K562 (cell line): ENCODE measurements at regions not wholly inside any gene's neighbourhood (a gene's known extent, or its start where the extent isn't known, plus 50 kb on each side); places are given as distances from the start of the nearest gene placed in this dataset.

Experiments used
- ATAC-seq: fragments of 200-7000 bp; cut with Tn5 transposase; 3 replicates; pipeline ENCODE4 v1.9.1; 2020; ENCODE audit warnings: moderate library complexity
- BruUV-seq: library from RNA; stranded (reverse); fragments of 400-500 nt; replicated peaks from 2 replicates; lab custom pipeline; 2021; lab: Mats Ljungman, UMichigan
- CTCF ChIA-PET: fragments of 300-600 bp; formaldehyde crosslinking; extraction: SDS; loops from one replicate; lab custom pipeline; 2021; ENCODE audit warnings: low intra/inter-chr PET ratio; lab: Yijun Ruan, JAX
- POLR2A ChIA-PET: fragments of 300-600, 350-650 bp; sonication (Branson Sonifier 250); formaldehyde crosslinking; extraction: SDS; loops from one replicate; lab custom pipeline; 2021; ENCODE audit warnings: antibody characterized with exemption, inconsistent platforms; lab: Yijun Ruan, JAX
- DNase-seq, 4 experiments: peaks; one replicate each; pipeline versions ENCODE4 v3.0.0 to v3.0.0-alpha.2; 2011 to 2018; ENCODE audit warnings: low spot score in 3 of 4, mixed read lengths in 3 of 4; ENCODE audit errors: extremely low read depth in 1 of 4
- FAIRE-seq: peaks from 2 replicates; lab custom pipeline; 2011; peaks lifted over from hg19 to GRCh38; lab: Jason Lieb, UNC
- H2AFZ ChIP-seq: 2 replicates; pipeline ENCODE4 v1.6.0; 2011; ENCODE audit warnings: low read depth, low read length, control low read depth, inconsistent platforms
- H3K27ac ChIP-seq: fragments of 200-600 bp; 3 replicates; pipeline ENCODE4 v1.8.0; 2011; ENCODE audit warnings: low read depth, mild to moderate bottlenecking, control low read depth, inconsistent platforms, low read length, moderate library complexity, mixed read lengths; ENCODE audit errors: extremely low read depth
- H3K27me3 ChIP-seq, 2 experiments: fragments of 300-600 bp in 1 of 2; 2 replicates in 1 of 2; 3 replicates in 1 of 2; pipeline versions ENCODE4 v1.6.0 to v1.8.0; 2011; ENCODE audit warnings: inconsistent platforms in 2 of 2, low read length in 2 of 2, mild to moderate bottlenecking in 1 of 2, mixed read lengths in 1 of 2, moderate library complexity in 1 of 2; ENCODE audit not compliant: control insufficient read depth in 2 of 2, insufficient read depth in 2 of 2
- H3K36me3 ChIP-seq: fragments of 300-600 bp; 3 replicates; pipeline ENCODE4 v1.8.0; 2011; ENCODE audit warnings: mild to moderate bottlenecking, low read length, inconsistent platforms; ENCODE audit not compliant: control insufficient read depth, insufficient read depth
- H3K4me1 ChIP-seq, 2 experiments: fragments of 200-600 bp in 1 of 2; replicated peaks in 1 of 2; 2 replicates in 1 of 2; 3 replicates in 1 of 2; pipeline versions ENCODE4 v1.5.1 to v1.8.0; 2011; ENCODE audit warnings: inconsistent platforms in 2 of 2, low read length in 2 of 2, mild to moderate bottlenecking in 1 of 2, mixed read lengths in 1 of 2, moderate library complexity in 1 of 2; ENCODE audit not compliant: control insufficient read depth in 2 of 2, insufficient read depth in 2 of 2
- H3K4me2 ChIP-seq: 2 replicates; pipeline ENCODE4 v1.6.1; 2011; ENCODE audit warnings: low read length, control low read depth, inconsistent platforms, mixed read lengths; ENCODE audit not compliant: insufficient read depth
- H3K4me3 ChIP-seq: fragments of 200-600 bp; sonication (generic), shearing (Covaris generic); 2 replicates; pipeline ENCODE4 v1.5.1; 2016; ENCODE audit warnings: control low read depth, inconsistent platforms
- H3K79me2 ChIP-seq: fragments of 200-600 bp; 3 replicates; pipeline ENCODE4 v1.8.0; 2011; ENCODE audit warnings: low read length, inconsistent platforms; ENCODE audit not compliant: control insufficient read depth, insufficient read depth
- H3K9ac ChIP-seq, 2 experiments: 2 replicates each; pipeline versions ENCODE4 v1.6.0 to v1.6.1; 2011; ENCODE audit warnings: low read depth in 2 of 2, low read length in 2 of 2, control low read depth in 1 of 2, inconsistent platforms in 1 of 2, mild to moderate bottlenecking in 1 of 2, mixed read lengths in 1 of 2; ENCODE audit not compliant: insufficient read depth in 1 of 2
- H3K9me1 ChIP-seq: one replicate; pipeline ENCODE4 v1.6.0; 2011; ENCODE audit warnings: inconsistent platforms, mild to moderate bottlenecking, low read length, moderate library complexity; ENCODE audit not compliant: control insufficient read depth, insufficient read depth
- H3K9me3 ChIP-seq: replicated peaks from 2 replicates; pipeline ENCODE4 v1.5.1; 2011; ENCODE audit warnings: low read depth, low read length, inconsistent platforms; ENCODE audit not compliant: control insufficient read depth, insufficient read depth
- H4K20me1 ChIP-seq: replicated peaks from 2 replicates; pipeline ENCODE4 v1.6.1; 2011; ENCODE audit warnings: low read length, inconsistent platforms, mixed read lengths; ENCODE audit not compliant: control insufficient read depth, insufficient read depth
- BACH1 ChIP-seq: fragments of 200-800 bp; sonication (Bioruptor generic); IDR thresholded peaks from 2 replicates; pipeline ENCODE4 v1.6.1; 2016; ENCODE audit warnings: missing genetic modification characterization, missing compliant biosample characterization
- CBX2 ChIP-seq: fragments of 200-600 bp; sonication (generic); IDR thresholded peaks from one replicate; pipeline ENCODE4 v1.6.1; 2012; ENCODE audit warnings: mild to moderate bottlenecking, low read length, inconsistent platforms; ENCODE audit not compliant: insufficient read depth, poor library complexity, severe bottlenecking
- CHD4 ChIP-seq: fragments of 200-600 bp; sonication (generic); IDR thresholded peaks from 3 replicates; pipeline ENCODE4 v1.6.1; 2012; ENCODE audit warnings: low read depth, mild to moderate bottlenecking, mixed read lengths, low read length, inconsistent platforms; ENCODE audit not compliant: insufficient read depth, insufficient replicate concordance, poor library complexity, severe bottlenecking
- CREBBP ChIP-seq: IDR thresholded peaks from one replicate; pipeline ENCODE4 v1.6.1; 2012; ENCODE audit warnings: low read depth, mild to moderate bottlenecking, control low read depth, inconsistent platforms, low read length
- ESRRA ChIP-seq: fragments of 450-650 bp; IDR thresholded peaks from 2 replicates; pipeline ENCODE4 v1.6.1; 2014; ENCODE audit warnings: low read depth, mild to moderate bottlenecking, moderate library complexity, borderline replicate concordance
- ETV1 ChIP-seq: fragments of 450-650 bp; conservative IDR thresholded peaks from 2 replicates; pipeline ENCODE4 v1.6.1; 2016; ENCODE audit warnings: missing genetic modification characterization, control low read depth, low read depth, missing compliant biosample characterization
- LARP7 ChIP-seq: fragments of 450-650 bp; IDR thresholded peaks from 2 replicates; pipeline ENCODE4 v1.6.1; 2016
- MEF2D ChIP-seq: conservative IDR thresholded peaks from 2 replicates; pipeline ENCODE4 v1.6.1; 2016; ENCODE audit warnings: low read depth, missing genetic modification characterization, missing compliant biosample characterization
- POLR2AphosphoS2 ChIP-seq: IDR thresholded peaks from 2 replicates; pipeline ENCODE4 v1.6.1; 2012; ENCODE audit warnings: low read length, improper control_type of control experiment
- RBM17 ChIP-seq: fragments of 200-400 bp; formaldehyde crosslinking; IDR thresholded peaks from 2 replicates; pipeline ENCODE4 v1.6.1; 2017; ENCODE audit warnings: low read depth, mild to moderate bottlenecking, low read length, borderline replicate concordance
- SMARCE1 ChIP-seq: fragments of 450-650 bp; IDR thresholded peaks from 2 replicates; pipeline ENCODE4 v1.7.1; 2016; ENCODE audit warnings: mild to moderate bottlenecking
- TFAM ChIP-seq: fragments of 250-450 bp; sonication (Bioruptor Pico); conservative IDR thresholded peaks from 2 replicates; pipeline ENCODE4 v1.5.0; 2021; ENCODE audit warnings: mild to moderate bottlenecking, moderate library complexity
- ZBTB7A ChIP-seq: IDR thresholded peaks from 2 replicates; pipeline ENCODE4 v1.6.1; 2011; ENCODE audit warnings: low read depth, mild to moderate bottlenecking, low read length, moderate library complexity, borderline replicate concordance; ENCODE audit not compliant: control insufficient read depth
- ZNF232 ChIP-seq: sonication (generic); formaldehyde crosslinking; IDR thresholded peaks from 2 replicates; pipeline ENCODE4 v1.8.0; 2022; ENCODE audit warnings: mild to moderate bottlenecking, missing genetic modification reagents
- WGBS: fragments of 100-300 bp; shearing (Covaris generic); methylation state at CpG from one replicate; pipeline ENCODE4 v1.1.6; 2016; ENCODE audit warnings: low coverage, mixed read lengths; ENCODE audit not compliant: insufficient coverage; ENCODE audit errors: missing lambda C conversion rate; 5-methylcytosine and 5-hydroxymethylcytosine counted together
- in situ Hi-C: fragments of 300-500 bp; cut with MboI; formaldehyde crosslinking; loops from 4 replicates; pipeline ENCODE4 v1.15.0; 2018; ENCODE audit warnings: inconsistent platforms, mixed read lengths
- intact Hi-C: fragments of 100-400 bp; cut with micrococcal nuclease; formaldehyde crosslinking; loops from 2 replicates; pipeline ENCODE4 v1.14.2; 2022
- TF ChIP-seq, protein P1 (sequence below), 2 experiments: fragments of 450-650 bp; formaldehyde crosslinking in 1 of 2; IDR thresholded peaks; 2 replicates each; pipeline versions ENCODE4 v1.4.0 to v1.6.1; 2014 to 2020; ENCODE audit warnings: mild to moderate bottlenecking in 2 of 2, borderline replicate concordance in 1 of 2, low read depth in 1 of 2
- TF ChIP-seq, protein P2 (sequence below): fragments of 250-450 bp; sonication (Bioruptor Pico); IDR thresholded peaks from 2 replicates; pipeline ENCODE4 v1.9.0; 2021; ENCODE audit warnings: mild to moderate bottlenecking

DNA sequence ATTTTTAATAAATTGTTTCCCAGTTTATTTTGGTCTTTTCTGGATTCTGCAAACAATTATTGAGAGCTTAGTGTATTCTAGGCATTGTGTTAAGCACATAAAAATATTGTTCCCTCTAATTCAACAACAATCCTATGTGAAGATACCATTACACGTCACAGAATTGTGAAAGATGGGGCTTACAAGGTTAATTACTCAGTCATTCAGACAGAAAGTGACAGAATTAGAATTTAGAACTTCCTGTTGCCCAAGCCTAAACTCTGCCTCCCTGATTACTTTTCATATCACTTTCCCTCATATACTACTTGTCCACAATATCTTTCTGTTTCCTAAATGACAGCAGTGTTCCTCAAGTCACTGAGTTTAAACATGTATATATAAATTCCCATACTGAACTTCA is 186.7 kb upstream of the VEGFC start:
- WGBS = 6% methylated on average over 1 of the region's 1 CpG
- H3K9me1 ChIP-seq = no peaks in the 10 kb centered on the region
- in situ Hi-C loops = no loop called here
- no peaks in the 10 kb centered on the region for H3K36me3 ChIP-seq
- no peak overlapping the region for H3K4me2 ChIP-seq
- 0 out of 2 replicates have a peak, but pooled peaks cover 1% of the 10 kb centered on the region for H3K9me3 ChIP-seq
- FAIRE-seq (no peak), DNase-seq (no peak), ATAC-seq (no peak)
- no peak overlapping the region for H2AFZ ChIP-seq
- no peaks in the 10 kb centered on the region for H3K27me3 ChIP-seq
- no peaks in the 10 kb centered on the region for H4K20me1 ChIP-seq
- no peaks in the 10 kb centered on the region for H3K4me1 ChIP-seq
- no peak overlapping the region for H3K4me3 ChIP-seq
- CTCF ChIA-PET = no interaction called here
- POLR2A ChIA-PET = no interaction called here
- H3K9ac ChIP-seq = no peak overlapping the region
- TF ChIP-seq, protein P1, sequence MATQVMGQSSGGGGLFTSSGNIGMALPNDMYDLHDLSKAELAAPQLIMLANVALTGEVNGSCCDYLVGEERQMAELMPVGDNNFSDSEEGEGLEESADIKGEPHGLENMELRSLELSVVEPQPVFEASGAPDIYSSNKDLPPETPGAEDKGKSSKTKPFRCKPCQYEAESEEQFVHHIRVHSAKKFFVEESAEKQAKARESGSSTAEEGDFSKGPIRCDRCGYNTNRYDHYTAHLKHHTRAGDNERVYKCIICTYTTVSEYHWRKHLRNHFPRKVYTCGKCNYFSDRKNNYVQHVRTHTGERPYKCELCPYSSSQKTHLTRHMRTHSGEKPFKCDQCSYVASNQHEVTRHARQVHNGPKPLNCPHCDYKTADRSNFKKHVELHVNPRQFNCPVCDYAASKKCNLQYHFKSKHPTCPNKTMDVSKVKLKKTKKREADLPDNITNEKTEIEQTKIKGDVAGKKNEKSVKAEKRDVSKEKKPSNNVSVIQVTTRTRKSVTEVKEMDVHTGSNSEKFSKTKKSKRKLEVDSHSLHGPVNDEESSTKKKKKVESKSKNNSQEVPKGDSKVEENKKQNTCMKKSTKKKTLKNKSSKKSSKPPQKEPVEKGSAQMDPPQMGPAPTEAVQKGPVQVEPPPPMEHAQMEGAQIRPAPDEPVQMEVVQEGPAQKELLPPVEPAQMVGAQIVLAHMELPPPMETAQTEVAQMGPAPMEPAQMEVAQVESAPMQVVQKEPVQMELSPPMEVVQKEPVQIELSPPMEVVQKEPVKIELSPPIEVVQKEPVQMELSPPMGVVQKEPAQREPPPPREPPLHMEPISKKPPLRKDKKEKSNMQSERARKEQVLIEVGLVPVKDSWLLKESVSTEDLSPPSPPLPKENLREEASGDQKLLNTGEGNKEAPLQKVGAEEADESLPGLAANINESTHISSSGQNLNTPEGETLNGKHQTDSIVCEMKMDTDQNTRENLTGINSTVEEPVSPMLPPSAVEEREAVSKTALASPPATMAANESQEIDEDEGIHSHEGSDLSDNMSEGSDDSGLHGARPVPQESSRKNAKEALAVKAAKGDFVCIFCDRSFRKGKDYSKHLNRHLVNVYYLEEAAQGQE (IDR thresholded peaks at IDR 0.05; ENCODE audit: borderline replicate concordance) = no peak
- TF ChIP-seq, protein P1 (CRISPR knock-in tag; IDR thresholded peaks at IDR 0.05; ENCODE audit: low read depth) = no peak
- TF ChIP-seq RBM17 (no peak), CHD4 (no peak), TFAM (no peak), BACH1 (no peak), SMARCE1 (no peak), CREBBP (no peak), ETV1 (tag) (no peak), CBX2 (no peak), ESRRA (no peak), LARP7 (no peak), MEF2D (tag) (no peak), POLR2AphosphoS2 (no peak), ZBTB7A (no peak), ZNF232 (CRISPR knock-in tag) (no peak)
- TF ChIP-seq, protein P2, sequence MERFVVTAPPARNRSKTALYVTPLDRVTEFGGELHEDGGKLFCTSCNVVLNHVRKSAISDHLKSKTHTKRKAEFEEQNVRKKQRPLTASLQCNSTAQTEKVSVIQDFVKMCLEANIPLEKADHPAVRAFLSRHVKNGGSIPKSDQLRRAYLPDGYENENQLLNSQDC (CRISPR knock-in tag) = no peak
- H3K79me2 ChIP-seq = no peaks in the 10 kb centered on the region
- no peak overlapping the region for H3K27ac ChIP-seq
- intact Hi-C loops = no loop called here
- no TSS peak for BruUV-seq
